Activated naive CD8-positive, alpha-beta T cell (primary cell): ENCODE measurements at regions not wholly inside any gene's neighbourhood (a gene's known extent, or its start where the extent isn't known, plus 50 kb on each side); places are given as distances from the start of the nearest gene placed in this dataset.

ENCODE experiments used
- H3K27ac Mint-ChIP-seq: one replicate; pipeline ENCODE4 v1.8.0; 2021; ENCODE audit warnings: mixed read lengths
- H3K27me3 Mint-ChIP-seq: one replicate; pipeline ENCODE4 v1.8.0; 2021; ENCODE audit warnings: mixed read lengths
- H3K36me3 Mint-ChIP-seq: one replicate; pipeline ENCODE4 v1.8.0; 2021; ENCODE audit warnings: mixed read lengths
- H3K4me1 Mint-ChIP-seq: one replicate; pipeline ENCODE4 v1.8.0; 2021; ENCODE audit warnings: low read depth, mixed read lengths
- H3K4me3 Mint-ChIP-seq: one replicate; pipeline ENCODE4 v1.8.0; 2021; ENCODE audit warnings: mild to moderate bottlenecking, mixed read lengths
- H3K9me3 Mint-ChIP-seq: one replicate; pipeline ENCODE4 v1.8.0; 2021; ENCODE audit warnings: low read depth, mixed read lengths

GRCh38 chr4:58646126-58646525, 1535.9 kb upstream of the IGFBP7 start:
- peaks cover 19% of the 10 kb centered on the region for H3K9me3 Mint-ChIP-seq
- H3K36me3 Mint-ChIP-seq = no peaks in the 10 kb centered on the region
- no peak overlapping the region for H3K4me3 Mint-ChIP-seq
- no peak overlapping the region for H3K27ac Mint-ChIP-seq
- no peaks in the 10 kb centered on the region for H3K4me1 Mint-ChIP-seq
- no peaks in the 10 kb centered on the region for H3K27me3 Mint-ChIP-seq

- H3K27ac Mint-ChIP-seq = no peak overlapping the region
- no peaks in the 10 kb centered on the region for H3K27me3 Mint-ChIP-seq
- no peak overlapping the region for H3K4me3 Mint-ChIP-seq
- no peaks in the 10 kb centered on the region for H3K36me3 Mint-ChIP-seq
- peaks cover 23% of the 10 kb centered on the region for H3K9me3 Mint-ChIP-seq
- H3K4me1 Mint-ChIP-seq = no peaks in the 10 kb centered on the region
Observed at GRCh38 chr4:58644549-58644948, 1534.4 kb upstream of the IGFBP7 start.

- Mint-ChIP-seq H3K4me3 (no peak overlapping the region), H3K27ac (no peak overlapping the region), H3K36me3 (no peaks in the 10 kb centered on the region), H3K4me1 (no peaks in the 10 kb centered on the region), H3K9me3 (peaks cover 14% of the 10 kb centered on the region), H3K27me3 (no peaks in the 10 kb centered on the region)
Observed at GRCh38 chr4:58636381-58636780, 1526.2 kb upstream of the IGFBP7 start.

DNA sequence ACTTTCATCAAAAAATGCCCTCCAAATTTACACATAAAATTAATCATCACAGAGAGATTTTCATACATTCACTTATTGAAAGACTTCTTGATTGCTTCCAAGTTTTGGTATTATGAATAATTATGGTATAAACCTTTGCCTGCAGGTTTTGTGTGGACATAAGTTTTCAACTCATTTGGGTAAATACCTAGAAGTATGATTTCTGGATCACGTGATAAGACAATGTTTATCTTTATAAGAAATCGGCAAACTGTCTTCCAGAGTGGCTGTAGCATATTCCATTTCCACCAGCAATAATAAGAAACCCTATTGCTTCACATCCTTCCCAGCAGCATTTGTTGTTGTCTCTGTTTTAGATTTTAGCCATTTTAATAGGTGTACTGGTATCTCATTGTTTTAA, 1507.0 kb upstream of the IGFBP7 start:
- Mint-ChIP-seq H3K36me3 (no peaks in the 10 kb centered on the region), H3K27ac (no peak overlapping the region), H3K9me3 (peaks cover 13% of the 10 kb centered on the region), H3K27me3 (no peaks in the 10 kb centered on the region), H3K4me3 (no peak overlapping the region), H3K4me1 (no peaks in the 10 kb centered on the region)

- H3K36me3 Mint-ChIP-seq = no peaks in the 10 kb centered on the region
Observed at GRCh38 chr4:58611012-58611411, 1500.8 kb upstream of the IGFBP7 start.

DNA sequence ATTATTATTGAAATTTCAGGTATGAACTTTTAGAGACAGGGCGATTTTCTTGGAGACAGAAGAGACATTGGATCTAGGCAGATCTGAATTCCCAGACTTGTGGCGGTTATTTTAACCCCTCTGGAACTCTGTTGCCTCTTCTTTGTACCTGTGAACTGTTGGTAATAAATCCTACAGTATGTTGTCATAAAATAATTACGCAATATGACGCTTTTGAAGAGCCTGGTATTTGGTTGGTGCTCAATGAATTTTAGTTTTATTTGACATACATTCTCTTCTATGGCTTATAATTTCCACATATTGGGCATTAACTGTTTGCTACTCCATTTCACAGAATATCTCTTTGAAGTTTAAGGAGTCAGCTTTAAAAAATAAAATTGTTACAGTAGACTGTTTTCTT, 1496.1 kb upstream of the IGFBP7 start:
- Mint-ChIP-seq H3K27me3 (no peaks in the 10 kb centered on the region), H3K36me3 (no peaks in the 10 kb centered on the region), H3K4me3 (no peak overlapping the region), H3K9me3 (peaks cover 11% of the 10 kb centered on the region), H3K27ac (no peak overlapping the region), H3K4me1 (no peaks in the 10 kb centered on the region)

More at GRCh38 chr4:58611012-58611411, 1500.8 kb upstream of the IGFBP7 start:
- Mint-ChIP-seq H3K9me3 (no peaks in the 10 kb centered on the region), H3K27ac (no peak overlapping the region), H3K4me1 (no peaks in the 10 kb centered on the region), H3K4me3 (no peak overlapping the region), H3K27me3 (no peaks in the 10 kb centered on the region)

DNA sequence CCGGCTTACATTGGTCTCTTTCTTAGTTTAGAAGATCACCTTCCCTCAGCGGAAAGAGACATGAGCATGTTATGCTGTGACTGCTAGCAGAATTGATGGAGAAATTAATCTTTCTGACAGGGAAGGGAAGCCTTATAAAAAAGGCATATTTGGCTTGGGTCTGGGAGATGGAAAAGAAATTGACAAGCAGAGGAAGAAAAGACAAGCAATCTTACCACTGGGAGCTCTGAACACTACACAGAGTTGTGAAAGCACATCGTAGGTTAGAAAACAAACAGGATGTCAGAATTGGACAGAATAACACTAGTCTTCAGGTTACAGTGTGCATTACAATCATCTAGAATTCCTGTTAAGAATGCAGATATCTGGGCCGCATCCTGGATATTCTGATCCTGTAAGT, 1493.8 kb upstream of the IGFBP7 start:
- H3K4me3 Mint-ChIP-seq = no peak overlapping the region
- no peaks in the 10 kb centered on the region for H3K27me3 Mint-ChIP-seq
- H3K36me3 Mint-ChIP-seq = no peaks in the 10 kb centered on the region
- no peak overlapping the region for H3K27ac Mint-ChIP-seq
- H3K4me1 Mint-ChIP-seq = no peaks in the 10 kb centered on the region
- peaks cover 19% of the 10 kb centered on the region for H3K9me3 Mint-ChIP-seq

GRCh38 chr4:58602731-58603359, 1492.7 kb upstream of the IGFBP7 start:
- Mint-ChIP-seq H3K4me3 (no peak overlapping the region), H3K27me3 (no peaks in the 10 kb centered on the region), H3K36me3 (no peaks in the 10 kb centered on the region), H3K4me1 (no peaks in the 10 kb centered on the region), H3K27ac (no peak overlapping the region), H3K9me3 (peaks cover 26% of the 10 kb centered on the region)

DNA sequence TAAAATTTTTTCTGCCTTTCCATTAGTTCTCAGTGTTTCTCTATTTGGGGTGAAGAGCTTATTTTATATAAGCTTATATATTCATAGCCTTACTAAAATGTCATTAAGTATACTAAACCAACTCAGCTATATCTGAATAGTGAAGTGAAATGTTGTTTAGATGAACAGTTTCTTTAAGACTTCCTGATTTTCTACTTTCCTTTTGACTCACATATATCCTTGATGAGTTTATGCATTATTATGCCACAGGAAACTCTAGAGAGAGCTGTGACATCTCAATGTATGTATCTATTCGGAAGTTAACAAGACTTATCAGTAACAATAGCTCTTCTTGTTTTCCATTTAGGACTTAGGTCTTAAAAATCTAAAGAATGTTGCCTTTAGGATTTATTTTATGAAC, 1491.8 kb upstream of the IGFBP7 start:
- Mint-ChIP-seq H3K27ac (no peak overlapping the region), H3K27me3 (no peaks in the 10 kb centered on the region), H3K4me3 (no peak overlapping the region), H3K9me3 (peaks cover 27% of the 10 kb centered on the region), H3K4me1 (no peaks in the 10 kb centered on the region), H3K36me3 (no peaks in the 10 kb centered on the region)

DNA sequence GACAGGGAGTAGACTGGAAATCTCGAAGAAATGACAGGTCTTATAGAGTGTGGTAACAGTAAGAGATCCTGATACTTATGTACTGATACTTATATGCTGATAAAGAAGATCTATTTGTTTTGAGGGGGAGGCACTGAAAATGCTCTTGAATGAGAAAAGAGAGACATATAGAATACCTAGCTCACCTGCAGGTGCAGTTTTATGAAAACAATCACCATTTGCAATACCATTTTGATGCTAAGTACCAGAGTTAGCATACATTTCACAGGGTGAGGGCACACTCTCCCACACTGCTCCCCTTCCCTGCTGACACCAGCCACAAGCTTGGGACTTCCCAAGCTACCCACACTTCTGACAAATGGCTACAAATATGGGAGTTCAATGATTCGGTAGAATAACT, 1490.1 kb upstream of the IGFBP7 start:
- H3K4me1 Mint-ChIP-seq = no peaks in the 10 kb centered on the region
- H3K9me3 Mint-ChIP-seq = peaks cover 31% of the 10 kb centered on the region
- no peaks in the 10 kb centered on the region for H3K36me3 Mint-ChIP-seq
- no peak overlapping the region for H3K27ac Mint-ChIP-seq
- H3K27me3 Mint-ChIP-seq = no peaks in the 10 kb centered on the region
- H3K4me3 Mint-ChIP-seq = no peak overlapping the region

DNA sequence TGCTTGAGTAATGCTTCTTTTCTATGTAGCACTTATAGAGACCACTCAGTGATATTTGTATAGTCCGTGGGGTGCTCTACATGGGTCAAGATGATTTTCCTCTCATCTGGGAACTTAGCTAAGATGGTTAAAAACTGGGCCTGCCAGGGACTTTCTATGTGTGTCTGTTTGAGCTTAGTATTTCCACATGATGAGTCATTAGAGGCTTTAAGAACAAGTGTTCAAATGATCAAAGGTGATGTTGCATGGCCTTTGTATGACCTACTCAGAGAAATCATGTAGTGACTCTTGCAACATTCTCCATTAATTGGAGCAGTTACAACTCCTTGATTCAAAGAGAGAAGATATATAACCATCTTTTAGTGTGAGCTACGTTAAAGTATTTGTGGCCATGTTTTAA, 1480.5 kb upstream of the IGFBP7 start:
- H3K4me1 Mint-ChIP-seq = no peaks in the 10 kb centered on the region
- no peak overlapping the region for H3K4me3 Mint-ChIP-seq
- H3K27me3 Mint-ChIP-seq = no peaks in the 10 kb centered on the region
- H3K9me3 Mint-ChIP-seq = peaks cover 13% of the 10 kb centered on the region
- H3K36me3 Mint-ChIP-seq = no peaks in the 10 kb centered on the region
- H3K27ac Mint-ChIP-seq = no peak overlapping the region

DNA sequence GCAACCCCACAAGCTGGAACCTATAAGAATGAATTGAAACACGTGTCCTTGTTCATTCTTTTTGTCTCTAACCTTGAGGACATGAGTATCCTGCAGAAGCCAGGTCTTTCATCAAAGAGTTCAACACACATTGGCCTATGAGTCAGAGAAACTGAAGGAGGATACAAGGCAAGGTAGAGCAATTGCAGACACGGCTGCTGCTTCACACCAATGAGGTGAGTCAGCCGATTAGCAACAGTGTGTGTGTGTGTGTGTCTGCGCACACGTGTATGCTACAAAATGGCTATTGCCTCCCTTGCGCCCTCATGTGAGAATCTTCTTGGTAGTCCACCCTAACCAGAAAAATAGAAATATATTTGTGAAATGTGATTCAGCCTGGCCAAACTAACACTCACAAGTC, 1477.7 kb upstream of the IGFBP7 start:
- Mint-ChIP-seq H3K4me3 (no peak overlapping the region), H3K4me1 (no peaks in the 10 kb centered on the region), H3K9me3 (peaks cover 18% of the 10 kb centered on the region), H3K27me3 (no peaks in the 10 kb centered on the region), H3K36me3 (no peaks in the 10 kb centered on the region), H3K27ac (no peak overlapping the region)

DNA sequence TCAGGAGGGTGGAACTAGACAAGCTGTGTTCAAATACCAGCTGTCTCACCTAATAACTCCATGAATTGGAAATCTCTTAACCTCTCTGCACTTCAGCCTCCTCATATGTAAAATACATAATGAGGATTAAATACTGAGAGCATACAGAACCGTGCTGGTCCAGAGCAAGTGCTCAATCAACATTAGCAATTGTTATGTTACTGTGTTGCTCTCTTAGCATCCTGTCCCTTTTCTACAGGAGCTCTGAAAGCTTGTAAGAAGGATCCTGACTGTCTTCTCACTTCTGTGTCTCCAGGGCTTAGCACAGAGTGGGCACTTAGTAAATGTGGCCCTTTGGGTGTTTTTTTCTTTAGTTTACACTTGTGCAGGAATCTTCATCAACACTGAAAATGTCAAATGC, 1456.1 kb upstream of the IGFBP7 start:
- H3K9me3 Mint-ChIP-seq = peaks cover 9% of the 10 kb centered on the region
- H3K27me3 Mint-ChIP-seq = no peaks in the 10 kb centered on the region
- H3K36me3 Mint-ChIP-seq = no peaks in the 10 kb centered on the region
- no peaks in the 10 kb centered on the region for H3K4me1 Mint-ChIP-seq
- no peak overlapping the region for H3K27ac Mint-ChIP-seq
- no peak overlapping the region for H3K4me3 Mint-ChIP-seq

- no peak overlapping the region for H3K4me3 Mint-ChIP-seq
- peaks cover 5% of the 10 kb centered on the region for H3K9me3 Mint-ChIP-seq
- H3K36me3 Mint-ChIP-seq = no peaks in the 10 kb centered on the region
- H3K27ac Mint-ChIP-seq = no peak overlapping the region
- no peaks in the 10 kb centered on the region for H3K4me1 Mint-ChIP-seq
- no peaks in the 10 kb centered on the region for H3K27me3 Mint-ChIP-seq
Observed at GRCh38 chr4:58564695-58565475, 1454.7 kb upstream of the IGFBP7 start.

- Mint-ChIP-seq H3K36me3 (no peaks in the 10 kb centered on the region), H3K27ac (no peak overlapping the region), H3K4me3 (no peak overlapping the region), H3K4me1 (no peaks in the 10 kb centered on the region), H3K27me3 (no peaks in the 10 kb centered on the region), H3K9me3 (no peaks in the 10 kb centered on the region)
Observed at GRCh38 chr4:58561170-58561569, 1451.0 kb upstream of the IGFBP7 start.

- Mint-ChIP-seq H3K4me1 (no peaks in the 10 kb centered on the region), H3K27me3 (no peaks in the 10 kb centered on the region), H3K27ac (no peak overlapping the region), H3K36me3 (no peaks in the 10 kb centered on the region), H3K4me3 (no peak overlapping the region), H3K9me3 (no peaks in the 10 kb centered on the region)
Observed at GRCh38 chr4:58560736-58561135, 1450.6 kb upstream of the IGFBP7 start.
